ENCODE measurements at regions not wholly inside any gene's neighbourhood (a gene's known extent, or its start where the extent isn't known, plus 50 kb on each side); places are given as distances from the start of the nearest gene placed in this dataset.

DNA sequence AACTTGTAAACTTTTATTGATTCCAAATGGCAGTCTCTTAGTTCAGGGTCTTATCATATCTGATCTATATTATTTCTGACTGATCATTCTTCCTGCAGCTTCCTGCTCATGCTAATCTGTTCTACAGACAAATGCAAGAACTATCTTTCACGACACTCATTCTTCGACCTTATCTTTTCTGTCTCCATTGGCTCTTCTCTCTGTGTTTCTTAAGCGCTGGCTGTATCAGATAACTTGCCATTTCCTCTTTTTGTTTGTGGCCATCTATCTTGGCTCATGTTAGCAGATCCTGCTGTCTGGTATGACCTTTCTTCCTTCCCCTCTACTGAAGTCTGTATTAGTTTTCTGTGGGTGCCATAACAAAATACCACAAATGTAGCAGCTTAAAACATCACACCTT, 230.5 kb upstream of the PUDP start:
- H3K36me3 ChIP-seq (ENCODE audit: control insufficient read depth, low read length), result no peaks in the 10 kb centered on the region
- H3K27ac ChIP-seq (ENCODE audit: low read depth, low read length), result no peak overlapping the region
- H4K20me1 ChIP-seq (ENCODE audit: control insufficient read depth, insufficient read depth, low read depth, low read length), result no peaks in the 10 kb centered on the region
- no peaks in the 10 kb centered on the region for H3K27me3 ChIP-seq (ENCODE audit: control insufficient read depth, low read length)
- no peak overlapping the region for H3K4me3 ChIP-seq (ENCODE audit: low read length)
- no peaks in the 10 kb centered on the region for H3K9me2 ChIP-seq (replicated peaks; ENCODE audit: control insufficient read depth, low read length)
- H3K79me2 ChIP-seq (ENCODE audit: control insufficient read depth, low read length), result no peaks in the 10 kb centered on the region
- H3K4me1 ChIP-seq (ENCODE audit: control insufficient read depth, low read length), result peaks cover 12% of the 10 kb centered on the region
- H3K9me3 ChIP-seq (ENCODE audit: control insufficient read depth, insufficient read depth, low read length), result peaks cover 3% of the 10 kb centered on the region; the same call in 1 of the 2 replicates
- TF ChIP-seq CTCF (IDR thresholded peaks at IDR 0.05; ENCODE audit: low read depth, low read length, poor library complexity, severe bottlenecking) (no peak), EZH2phosphoT487 (IDR thresholded peaks at IDR 0.05; ENCODE audit: borderline replicate concordance, low read length) (no peak)
- no peaks in the 10 kb centered on the region for H3F3A ChIP-seq (ENCODE audit: control insufficient read depth, insufficient read depth)
- no peak overlapping the region for H3K4me2 ChIP-seq (ENCODE audit: low read length)

DNA sequence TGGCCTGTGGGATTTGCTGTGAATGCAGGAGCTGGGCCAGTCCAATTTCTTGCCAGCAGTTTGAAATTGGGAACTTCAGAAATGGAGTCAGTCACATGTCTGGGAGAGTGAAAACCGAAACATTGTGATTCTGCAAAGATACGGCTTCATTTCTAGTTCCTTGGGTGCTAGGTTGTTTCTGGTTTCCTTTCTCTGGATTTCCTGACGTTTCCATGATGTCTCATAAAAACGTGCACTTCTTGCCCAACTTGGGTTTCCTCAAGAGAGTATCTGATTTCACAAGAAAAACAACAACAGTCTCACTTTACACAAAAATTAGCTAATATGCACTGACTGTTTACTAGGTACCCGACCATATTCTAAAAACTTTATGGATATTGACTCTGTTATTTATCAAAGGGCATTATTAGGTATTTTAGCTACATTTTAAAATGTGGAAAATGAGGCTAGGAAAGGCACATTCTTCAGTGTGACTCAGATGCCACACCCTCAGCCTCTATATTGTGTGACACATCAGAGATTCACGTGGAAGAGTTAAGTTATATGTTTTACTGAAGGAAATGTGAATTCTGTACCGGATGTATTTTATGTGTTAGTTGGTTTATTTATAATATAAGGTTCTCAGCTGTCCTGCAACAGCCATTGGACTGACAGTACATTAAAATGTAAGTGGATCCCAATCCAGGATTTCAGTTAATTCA, 225.0 kb upstream of the PUDP start:
- Histone ChIP-seq H3K36me3 (ENCODE audit: control insufficient read depth, low read length) (no peaks in the 10 kb centered on the region), H3K79me2 (ENCODE audit: control insufficient read depth, low read length) (no peaks in the 10 kb centered on the region), H3F3A (ENCODE audit: control insufficient read depth, insufficient read depth) (no peaks in the 10 kb centered on the region), H3K4me1 (ENCODE audit: control insufficient read depth, low read length) (peaks cover 5% of the 10 kb centered on the region), H3K27ac (ENCODE audit: low read depth, low read length) (no peak overlapping the region), H3K27me3 (ENCODE audit: control insufficient read depth, low read length) (no peaks in the 10 kb centered on the region), H3K4me3 (ENCODE audit: low read length) (no peak overlapping the region), H4K20me1 (ENCODE audit: control insufficient read depth, insufficient read depth, low read depth, low read length) (no peaks in the 10 kb centered on the region), H3K9me3 (ENCODE audit: control insufficient read depth, insufficient read depth, low read length) (peaks cover 3% of the 10 kb centered on the region; the same call in 1 of the 2 replicates), H3K4me2 (ENCODE audit: low read length) (no peak overlapping the region), H3K9me2 (replicated peaks; ENCODE audit: control insufficient read depth, low read length) (no peaks in the 10 kb centered on the region)
- TF ChIP-seq EZH2phosphoT487 (IDR thresholded peaks at IDR 0.05; ENCODE audit: borderline replicate concordance, low read length) (no peak), CTCF (IDR thresholded peaks at IDR 0.05; ENCODE audit: low read depth, low read length, poor library complexity, severe bottlenecking) (no peak)

GRCh38 chrX:7362111-7362510, 214.2 kb upstream of the PUDP start:
- no peak overlapping the region for H3K27ac ChIP-seq (ENCODE audit: low read depth, low read length)
- TF ChIP-seq EZH2phosphoT487 (IDR thresholded peaks at IDR 0.05; ENCODE audit: borderline replicate concordance, low read length) (no peak), CTCF (IDR thresholded peaks at IDR 0.05; ENCODE audit: low read depth, low read length, poor library complexity, severe bottlenecking) (no peak)
- no peaks in the 10 kb centered on the region for H3K9me2 ChIP-seq (replicated peaks; ENCODE audit: control insufficient read depth, low read length)
- H3K4me1 ChIP-seq (ENCODE audit: control insufficient read depth, low read length), result no peaks in the 10 kb centered on the region
- no peaks in the 10 kb centered on the region for H3K27me3 ChIP-seq (ENCODE audit: control insufficient read depth, low read length)
- no peaks in the 10 kb centered on the region for H3K79me2 ChIP-seq (ENCODE audit: control insufficient read depth, low read length)
- no peak overlapping the region for H3K4me3 ChIP-seq (ENCODE audit: low read length)
- H3F3A ChIP-seq (ENCODE audit: control insufficient read depth, insufficient read depth), result no peaks in the 10 kb centered on the region
- no peaks in the 10 kb centered on the region for H4K20me1 ChIP-seq (ENCODE audit: control insufficient read depth, insufficient read depth, low read depth, low read length)
- H3K9me3 ChIP-seq (ENCODE audit: control insufficient read depth, insufficient read depth, low read length), result no peaks in the 10 kb centered on the region
- H3K4me2 ChIP-seq (ENCODE audit: low read length), result no peak overlapping the region
- no peaks in the 10 kb centered on the region for H3K36me3 ChIP-seq (ENCODE audit: control insufficient read depth, low read length)

Data from DOHH2 (cell line).